PC-3 (cell line): ENCODE measurements at regions not wholly inside any gene's neighbourhood (a gene's known extent, or its start where the extent isn't known, plus 50 kb on each side); places are given as distances from the start of the nearest gene placed in this dataset.

Experiments used
- EZH2phosphoT487 ChIP-seq: fragments of 300-600 bp; sonication (generic); IDR thresholded peaks from 2 replicates; pipeline ENCODE4 v1.6.1; 2018; ENCODE audit warnings: mild to moderate bottlenecking, antibody characterized with exemption, low read length, borderline replicate concordance
- TF ChIP-seq, protein P1 (sequence below): fragments of 300-600 bp; sonication (generic); conservative IDR thresholded peaks from 2 replicates; pipeline ENCODE4 v1.5.1; 2017; ENCODE audit warnings: antibody characterized with exemption, low read depth, mild to moderate bottlenecking, low read length

- TF ChIP-seq, protein P1, sequence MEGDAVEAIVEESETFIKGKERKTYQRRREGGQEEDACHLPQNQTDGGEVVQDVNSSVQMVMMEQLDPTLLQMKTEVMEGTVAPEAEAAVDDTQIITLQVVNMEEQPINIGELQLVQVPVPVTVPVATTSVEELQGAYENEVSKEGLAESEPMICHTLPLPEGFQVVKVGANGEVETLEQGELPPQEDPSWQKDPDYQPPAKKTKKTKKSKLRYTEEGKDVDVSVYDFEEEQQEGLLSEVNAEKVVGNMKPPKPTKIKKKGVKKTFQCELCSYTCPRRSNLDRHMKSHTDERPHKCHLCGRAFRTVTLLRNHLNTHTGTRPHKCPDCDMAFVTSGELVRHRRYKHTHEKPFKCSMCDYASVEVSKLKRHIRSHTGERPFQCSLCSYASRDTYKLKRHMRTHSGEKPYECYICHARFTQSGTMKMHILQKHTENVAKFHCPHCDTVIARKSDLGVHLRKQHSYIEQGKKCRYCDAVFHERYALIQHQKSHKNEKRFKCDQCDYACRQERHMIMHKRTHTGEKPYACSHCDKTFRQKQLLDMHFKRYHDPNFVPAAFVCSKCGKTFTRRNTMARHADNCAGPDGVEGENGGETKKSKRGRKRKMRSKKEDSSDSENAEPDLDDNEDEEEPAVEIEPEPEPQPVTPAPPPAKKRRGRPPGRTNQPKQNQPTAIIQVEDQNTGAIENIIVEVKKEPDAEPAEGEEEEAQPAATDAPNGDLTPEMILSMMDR: no peak
- no peak for TF ChIP-seq EZH2phosphoT487
Observed at GRCh38 chr5:20446121-20446520, 458.1 kb upstream of the CDH18 start.
